ENCODE measurements at regions not wholly inside any gene's neighbourhood (a gene's known extent, or its start where the extent isn't known, plus 50 kb on each side); places are given as distances from the start of the nearest gene placed in this dataset.

DNA sequence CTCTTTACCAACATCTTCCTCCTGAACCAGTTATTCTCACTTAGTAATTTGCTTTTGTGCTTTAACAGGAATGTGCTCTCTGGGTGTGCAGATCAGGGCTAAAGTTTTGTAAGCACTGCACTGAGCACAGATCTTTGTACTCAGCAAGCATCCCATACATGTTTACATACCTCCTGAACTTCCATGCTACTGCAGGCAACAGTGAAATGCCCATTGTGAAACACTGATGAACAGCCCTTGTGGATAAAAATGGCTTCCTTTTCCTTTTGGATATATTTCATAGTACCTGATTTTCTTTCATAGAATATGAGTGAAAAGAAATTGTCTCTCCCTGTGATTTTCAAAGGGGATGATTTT lies 855.9 kb downstream of the MCTP2 start:
- H3K4me1 ChIP-seq (ENCODE audit: insufficient read depth, poor library complexity, severe bottlenecking) = peaks cover 8% of the 10 kb centered on the region
- no peak for DNase-seq (ENCODE audit: low spot score)
- no peaks in the 10 kb centered on the region for H3K9me3 ChIP-seq (ENCODE audit: severe bottlenecking)
- H3K27ac ChIP-seq (ENCODE audit: poor library complexity, severe bottlenecking) = no peak overlapping the region
- no peak overlapping the region for H3K4me3 ChIP-seq (ENCODE audit: severe bottlenecking)
- TF ChIP-seq, protein P1, sequence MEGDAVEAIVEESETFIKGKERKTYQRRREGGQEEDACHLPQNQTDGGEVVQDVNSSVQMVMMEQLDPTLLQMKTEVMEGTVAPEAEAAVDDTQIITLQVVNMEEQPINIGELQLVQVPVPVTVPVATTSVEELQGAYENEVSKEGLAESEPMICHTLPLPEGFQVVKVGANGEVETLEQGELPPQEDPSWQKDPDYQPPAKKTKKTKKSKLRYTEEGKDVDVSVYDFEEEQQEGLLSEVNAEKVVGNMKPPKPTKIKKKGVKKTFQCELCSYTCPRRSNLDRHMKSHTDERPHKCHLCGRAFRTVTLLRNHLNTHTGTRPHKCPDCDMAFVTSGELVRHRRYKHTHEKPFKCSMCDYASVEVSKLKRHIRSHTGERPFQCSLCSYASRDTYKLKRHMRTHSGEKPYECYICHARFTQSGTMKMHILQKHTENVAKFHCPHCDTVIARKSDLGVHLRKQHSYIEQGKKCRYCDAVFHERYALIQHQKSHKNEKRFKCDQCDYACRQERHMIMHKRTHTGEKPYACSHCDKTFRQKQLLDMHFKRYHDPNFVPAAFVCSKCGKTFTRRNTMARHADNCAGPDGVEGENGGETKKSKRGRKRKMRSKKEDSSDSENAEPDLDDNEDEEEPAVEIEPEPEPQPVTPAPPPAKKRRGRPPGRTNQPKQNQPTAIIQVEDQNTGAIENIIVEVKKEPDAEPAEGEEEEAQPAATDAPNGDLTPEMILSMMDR (IDR thresholded peaks at IDR 0.05; ENCODE audit: poor library complexity, severe bottlenecking) = no peak
- ATAC-seq (ENCODE audit: low read depth) = peak; percentile 56
- no peaks in the 10 kb centered on the region for H3K36me3 ChIP-seq (ENCODE audit: low read depth)
- H3K27me3 ChIP-seq (ENCODE audit: insufficient read depth, poor library complexity, severe bottlenecking) = no peaks in the 10 kb centered on the region

DNA sequence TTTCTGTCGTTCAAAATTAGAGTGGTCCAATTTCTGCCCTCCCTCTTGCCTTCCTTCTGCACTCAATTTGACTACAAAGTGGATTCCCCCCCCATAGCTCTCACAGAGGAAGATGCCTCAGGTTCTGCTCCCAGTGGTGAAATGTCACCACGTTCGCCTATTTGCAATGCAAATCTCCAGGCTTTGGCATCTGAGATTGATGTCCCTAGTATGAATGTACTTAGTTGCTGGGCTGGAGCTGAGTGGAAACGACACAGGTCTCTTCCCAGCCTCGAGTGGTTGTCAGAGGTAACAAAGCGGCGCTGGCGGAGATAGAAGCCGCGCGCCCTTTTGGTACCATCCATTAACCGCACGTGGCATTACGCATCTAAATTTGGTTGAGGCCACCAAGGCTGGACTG lies 860.1 kb downstream of the MCTP2 start:
- no peaks in the 10 kb centered on the region for H3K9me3 ChIP-seq (ENCODE audit: severe bottlenecking)

DNA sequence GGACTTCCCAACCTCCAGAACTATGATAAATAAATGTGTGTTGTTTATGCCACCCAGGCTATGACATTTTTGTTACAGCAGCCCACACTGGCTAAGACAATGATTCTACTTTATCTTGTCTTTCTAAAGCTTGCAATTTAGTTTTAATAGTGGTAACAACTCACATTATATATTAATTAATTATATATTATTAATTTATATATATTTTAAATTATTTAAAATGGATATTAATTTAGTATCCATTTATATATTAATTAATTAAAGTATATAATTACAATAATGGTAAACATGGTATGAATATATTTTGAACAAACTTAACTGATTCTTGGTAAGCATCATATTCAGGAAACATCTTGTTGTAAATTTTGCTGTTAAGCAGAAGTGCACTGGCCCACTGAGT lies 863.9 kb downstream of the MCTP2 start:
- H3K9me3 ChIP-seq (ENCODE audit: severe bottlenecking) = no peaks in the 10 kb centered on the region
- TF ChIP-seq, protein P1 (IDR thresholded peaks at IDR 0.05; ENCODE audit: poor library complexity, severe bottlenecking) = no peak
- ATAC-seq (ENCODE audit: low read depth) = no peak

More for the DNA sequence above, 860.1 kb downstream of the MCTP2 start:
- Histone ChIP-seq H3K4me3 (ENCODE audit: severe bottlenecking) (no peak overlapping the region), H3K27ac (ENCODE audit: poor library complexity, severe bottlenecking) (no peak overlapping the region), H3K27me3 (ENCODE audit: insufficient read depth, poor library complexity, severe bottlenecking) (no peaks in the 10 kb centered on the region), H3K36me3 (ENCODE audit: low read depth) (no peaks in the 10 kb centered on the region), H3K4me1 (ENCODE audit: insufficient read depth, poor library complexity, severe bottlenecking) (peaks cover 8% of the 10 kb centered on the region)
- TF ChIP-seq, protein P1 (IDR thresholded peaks at IDR 0.05; ENCODE audit: poor library complexity, severe bottlenecking) = no peak
- ATAC-seq (ENCODE audit: low read depth) (no peak), DNase-seq (ENCODE audit: low spot score) (no peak)

DNA sequence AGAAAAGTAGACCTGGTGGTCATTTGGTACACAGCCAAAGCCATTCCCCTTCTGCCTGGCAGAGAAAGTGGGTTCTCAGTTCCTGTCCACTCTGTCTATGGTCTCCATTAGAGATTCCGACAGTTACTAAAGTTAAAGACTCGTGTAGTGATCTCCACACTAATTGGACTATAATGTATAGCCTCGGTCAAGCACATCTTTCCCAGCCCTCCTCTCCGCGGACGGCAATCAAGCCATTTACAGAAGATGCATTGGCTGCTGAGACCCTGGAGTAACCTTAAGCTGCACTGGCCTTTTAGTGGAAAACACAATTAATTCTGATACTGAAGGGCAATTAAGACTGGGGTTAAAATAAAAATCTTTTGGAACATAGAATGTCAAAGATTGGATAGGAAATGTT lies 865.3 kb downstream of the MCTP2 start:
- Histone ChIP-seq H3K27me3 (ENCODE audit: insufficient read depth, poor library complexity, severe bottlenecking) (no peaks in the 10 kb centered on the region), H3K9me3 (ENCODE audit: severe bottlenecking) (no peaks in the 10 kb centered on the region), H3K27ac (ENCODE audit: poor library complexity, severe bottlenecking) (no peak overlapping the region), H3K36me3 (ENCODE audit: low read depth) (no peaks in the 10 kb centered on the region), H3K4me3 (ENCODE audit: severe bottlenecking) (no peak overlapping the region), H3K4me1 (ENCODE audit: insufficient read depth, poor library complexity, severe bottlenecking) (no peaks in the 10 kb centered on the region)
- DNase-seq (ENCODE audit: low spot score) (no peak), ATAC-seq (ENCODE audit: low read depth) (no peak)
- TF ChIP-seq, protein P1 (IDR thresholded peaks at IDR 0.05; ENCODE audit: poor library complexity, severe bottlenecking) = no peak

More for the DNA sequence above, 863.9 kb downstream of the MCTP2 start:
- no peaks in the 10 kb centered on the region for H3K36me3 ChIP-seq (ENCODE audit: low read depth)
- H3K4me1 ChIP-seq (ENCODE audit: insufficient read depth, poor library complexity, severe bottlenecking) = no peaks in the 10 kb centered on the region
- no peak overlapping the region for H3K4me3 ChIP-seq (ENCODE audit: severe bottlenecking)
- DNase-seq (ENCODE audit: low spot score) = no peak
- no peaks in the 10 kb centered on the region for H3K27me3 ChIP-seq (ENCODE audit: insufficient read depth, poor library complexity, severe bottlenecking)
- H3K27ac ChIP-seq (ENCODE audit: poor library complexity, severe bottlenecking) = no peak overlapping the region

DNA sequence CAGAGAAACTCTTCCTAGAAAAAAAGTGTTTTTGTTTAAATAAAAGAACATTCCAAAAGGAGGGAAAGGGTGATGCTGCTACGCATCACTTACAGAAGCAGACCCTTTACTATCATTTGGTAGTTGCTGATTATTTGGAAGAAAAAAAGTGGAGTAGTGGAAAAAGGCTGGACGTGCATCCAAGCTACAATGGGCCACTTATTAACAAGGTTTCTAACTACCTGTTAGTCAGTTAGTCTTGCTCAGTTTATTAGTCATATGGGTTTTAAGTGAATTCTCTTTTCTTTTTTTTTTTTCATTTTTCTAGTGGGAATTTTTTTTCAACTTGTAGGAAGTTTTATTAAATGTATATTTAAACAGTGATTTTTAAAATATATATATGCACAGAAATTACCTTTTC lies 866.0 kb downstream of the MCTP2 start:
- Histone ChIP-seq H3K27ac (ENCODE audit: poor library complexity, severe bottlenecking) (no peak overlapping the region), H3K9me3 (ENCODE audit: severe bottlenecking) (no peaks in the 10 kb centered on the region), H3K36me3 (ENCODE audit: low read depth) (no peaks in the 10 kb centered on the region), H3K4me1 (ENCODE audit: insufficient read depth, poor library complexity, severe bottlenecking) (no peaks in the 10 kb centered on the region), H3K27me3 (ENCODE audit: insufficient read depth, poor library complexity, severe bottlenecking) (no peaks in the 10 kb centered on the region), H3K4me3 (ENCODE audit: severe bottlenecking) (no peak overlapping the region)
- ATAC-seq (ENCODE audit: low read depth) = no peak
- DNase-seq (ENCODE audit: low spot score) = no peak
- TF ChIP-seq, protein P1 (IDR thresholded peaks at IDR 0.05; ENCODE audit: poor library complexity, severe bottlenecking) = no peak
